HEK293 (cell line): ENCODE measurements at regions not wholly inside any gene's neighbourhood (a gene's known extent, or its start where the extent isn't known, plus 50 kb on each side); places are given as distances from the start of the nearest gene placed in this dataset.
A peak's percentile ranks its signal among the peaks of the same experiment; 100 is the strongest.

Source experiments
- CTCF ChIA-PET: fragments of 350-600 bp; formaldehyde crosslinking; extraction: SDS; loops from one replicate; lab custom pipeline; 2021; ENCODE audit warnings: antibody characterized with exemption; lab: Yijun Ruan, JAX
- POLR2A ChIA-PET: fragments of 300-600 bp; formaldehyde crosslinking; extraction: SDS; loops from one replicate; lab custom pipeline; 2020; ENCODE audit warnings: antibody characterized with exemption, inconsistent platforms; lab: Yijun Ruan, JAX
- H3K27ac ChIP-seq: fragments of 200-500 bp; sonication (Bioruptor generic); 2 replicates; pipeline ENCODE4 v1.5.1; 2014; ENCODE audit warnings: low read depth, low read length, control low read depth, inconsistent platforms; ENCODE audit errors: extremely low read depth
- H3K36me3 ChIP-seq, 2 experiments: fragments of 200-500 bp in 1 of 2; sonication (Bioruptor generic) in 1 of 2; 1 replicate in 1 of 2; 2 replicates in 1 of 2; pipeline ENCODE4 v1.5.1; 2014 to 2017; ENCODE audit warnings: inconsistent platforms in 2 of 2, low read length in 2 of 2; ENCODE audit not compliant: control insufficient read depth in 2 of 2, insufficient read depth in 1 of 2
- H3K4me1 ChIP-seq: fragments of 200-500 bp; sonication (Bioruptor generic); 2 replicates; pipeline ENCODE4 v1.5.1; 2014; ENCODE audit warnings: mild to moderate bottlenecking, low read length, inconsistent platforms; ENCODE audit not compliant: control insufficient read depth, insufficient read depth
- H3K4me3 ChIP-seq: 2 replicates; pipeline ENCODE4 v1.5.1; 2011; ENCODE audit warnings: low read depth, mild to moderate bottlenecking, control low read depth, low read length, moderate library complexity
- H3K9me3 ChIP-seq: fragments of 200-500 bp; sonication (Bioruptor generic); 2 replicates; pipeline ENCODE4 v1.5.1; 2014; ENCODE audit warnings: low read depth, low read length, inconsistent platforms; ENCODE audit not compliant: control insufficient read depth, insufficient read depth
- BCL11B ChIP-seq: fragments of 450-650 bp; formaldehyde crosslinking; IDR thresholded peaks from 2 replicates; pipeline ENCODE4 v1.5.1; 2016; ENCODE audit warnings: low read depth, missing biosample characterization, missing genetic modification characterization
- EGR2 ChIP-seq: fragments of 450-650 bp; formaldehyde crosslinking; IDR thresholded peaks from 2 replicates; pipeline ENCODE4 v1.5.1; 2016; ENCODE audit warnings: low read depth, missing biosample characterization, missing genetic modification characterization
- HOXC10 ChIP-seq: sonication (generic); formaldehyde crosslinking; IDR thresholded peaks from 2 replicates; pipeline ENCODE4 v1.8.1; 2023; ENCODE audit warnings: mild to moderate bottlenecking, missing genetic modification reagents
- KLF10 ChIP-seq: fragments of 450-650 bp; IDR thresholded peaks from 2 replicates; pipeline ENCODE4 v1.5.1; 2018; ENCODE audit warnings: missing biosample characterization, mild to moderate bottlenecking, missing genetic modification characterization
- MYNN ChIP-seq: fragments of 450-650 bp; formaldehyde crosslinking; IDR thresholded peaks from 2 replicates; pipeline ENCODE4 v1.5.1; 2016; ENCODE audit warnings: missing biosample characterization, missing genetic modification characterization, borderline replicate concordance
- PBX3 ChIP-seq: sonication (generic); formaldehyde crosslinking; IDR thresholded peaks from 2 replicates; pipeline ENCODE4 v1.8.1; 2022; ENCODE audit warnings: mild to moderate bottlenecking, moderate library complexity, missing genetic modification reagents
- ZNF202 ChIP-seq: fragments of 450-650 bp; formaldehyde crosslinking; IDR thresholded peaks from 2 replicates; pipeline ENCODE4 v1.5.1; 2016; ENCODE audit warnings: missing biosample characterization, missing genetic modification characterization, borderline replicate concordance
- ZNF274 ChIP-seq, 2 experiments: fragments of 200-500 bp in 1 of 2; fragments of 450-650 bp in 1 of 2; sonication (Bioruptor generic) in 1 of 2; formaldehyde crosslinking in 1 of 2; IDR thresholded peaks; 2 replicates each; pipeline versions ENCODE4 v1.5.1 to v1.6.1; 2014 to 2016; ENCODE audit warnings: borderline replicate concordance in 1 of 2, inconsistent platforms in 1 of 2, low read length in 1 of 2, missing biosample characterization in 1 of 2, missing genetic modification characterization in 1 of 2
- ZNF335 ChIP-seq: fragments of 450-650 bp; formaldehyde crosslinking; conservative IDR thresholded peaks from 2 replicates; pipeline ENCODE4 v1.5.1; 2016; ENCODE audit warnings: missing biosample characterization, missing genetic modification characterization
- ZNF341 ChIP-seq: fragments of 450-650 bp; formaldehyde crosslinking; IDR thresholded peaks from 2 replicates; pipeline ENCODE4; 2016; ENCODE audit warnings: low read depth, missing biosample characterization, missing genetic modification characterization
- ZNF398 ChIP-seq: fragments of 450-650 bp; formaldehyde crosslinking; IDR thresholded peaks from 2 replicates; pipeline ENCODE4 v1.5.1; 2017; ENCODE audit warnings: missing biosample characterization, missing genetic modification characterization
- ZNF529 ChIP-seq: fragments of 450-650 bp; formaldehyde crosslinking; IDR thresholded peaks from 2 replicates; pipeline ENCODE4 v1.5.1; 2017; ENCODE audit warnings: missing genetic modification characterization, missing biosample characterization; ENCODE audit not compliant: insufficient replicate concordance
- ZNF580 ChIP-seq: fragments of 450-650 bp; formaldehyde crosslinking; IDR thresholded peaks from 2 replicates; pipeline ENCODE4 v1.5.1; 2016; ENCODE audit warnings: missing biosample characterization, missing genetic modification characterization
- ZNF596 ChIP-seq: fragments of 450-650 bp; IDR thresholded peaks from 2 replicates; pipeline ENCODE4 v1.5.0; 2018; ENCODE audit warnings: missing biosample characterization, mild to moderate bottlenecking, missing genetic modification characterization, moderate library complexity
- ZNF600 ChIP-seq: fragments of 450-650 bp; formaldehyde crosslinking; IDR thresholded peaks from 2 replicates; pipeline ENCODE4 v1.5.1; 2016; ENCODE audit warnings: missing biosample characterization, missing genetic modification characterization
- ZNF626 ChIP-seq: fragments of 450-650 bp; sonication (Bioruptor Pico); formaldehyde crosslinking; IDR thresholded peaks from 2 replicates; pipeline ENCODE4 v1.5.1; 2018; ENCODE audit warnings: missing biosample characterization, missing genetic modification characterization, inconsistent platforms
- ZNF777 ChIP-seq: fragments of 450-650 bp; formaldehyde crosslinking; IDR thresholded peaks from 2 replicates; pipeline ENCODE4 v1.5.1; 2017; ENCODE audit warnings: missing biosample characterization, missing genetic modification characterization, borderline replicate concordance
- ZSCAN30 ChIP-seq: fragments of 450-650 bp; IDR thresholded peaks from 2 replicates; pipeline ENCODE4 v1.5.1; 2018; ENCODE audit warnings: missing biosample characterization, mild to moderate bottlenecking, missing genetic modification characterization, moderate library complexity
- ZXDB ChIP-seq: fragments of 450-650 bp; formaldehyde crosslinking; IDR thresholded peaks from 2 replicates; pipeline ENCODE4 v1.5.1; 2016; ENCODE audit warnings: missing biosample characterization, missing genetic modification characterization
- TF ChIP-seq, protein P1 (sequence below): fragments of 450-650 bp; formaldehyde crosslinking; IDR thresholded peaks from 2 replicates; pipeline ENCODE4 v1.5.1; 2016; ENCODE audit warnings: missing biosample characterization, missing genetic modification characterization
- TF ChIP-seq, protein P2 (sequence below): fragments of 450-650 bp; formaldehyde crosslinking; optimal IDR thresholded peaks from 2 replicates; pipeline ENCODE3; 2016; ENCODE audit warnings: missing biosample characterization, mild to moderate bottlenecking, missing genetic modification characterization

GRCh38 chr7:57867884-57868701 lies 418.1 kb downstream of the ZNF716 start:
- no peaks in the 10 kb centered on the region for H3K4me1 ChIP-seq
- ChIA-PET POLR2A (no interaction called here), CTCF (no interaction called here)
- TF ChIP-seq ZNF335 (tag by site-specific recombination) (peak; percentile 9; the same call in 1 of the 2 replicates), KLF10 (tag by site-specific recombination) (no peak), ZSCAN30 (tag by site-specific recombination) (no peak), EGR2 (tag by site-specific recombination) (no peak), PBX3 (CRISPR knock-in tag) (no peak), ZNF398 (tag by site-specific recombination) (no peak), MYNN (tag by site-specific recombination) (no peak), ZNF274 (IDR thresholded peaks at IDR 0.05; ENCODE audit: low read length) (no peak), ZNF274 (tag by site-specific recombination; IDR thresholded peaks at IDR 0.05; ENCODE audit: borderline replicate concordance) (no peak), ZNF202 (tag by site-specific recombination) (no peak), BCL11B (no peak), ZNF777 (tag by site-specific recombination) (peak; percentile 31; the same call in 1 of the 2 replicates), ZNF580 (no peak), ZNF341 (tag by site-specific recombination) (peak; percentile 40), ZNF596 (tag by site-specific recombination) (no peak), ZXDB (tag by site-specific recombination) (no peak), ZNF626 (tag by site-specific recombination) (no peak), HOXC10 (CRISPR knock-in tag) (no peak), ZNF600 (peak; percentile 76), ZNF529 (tag by site-specific recombination) (no peak)
- TF ChIP-seq, protein P1, sequence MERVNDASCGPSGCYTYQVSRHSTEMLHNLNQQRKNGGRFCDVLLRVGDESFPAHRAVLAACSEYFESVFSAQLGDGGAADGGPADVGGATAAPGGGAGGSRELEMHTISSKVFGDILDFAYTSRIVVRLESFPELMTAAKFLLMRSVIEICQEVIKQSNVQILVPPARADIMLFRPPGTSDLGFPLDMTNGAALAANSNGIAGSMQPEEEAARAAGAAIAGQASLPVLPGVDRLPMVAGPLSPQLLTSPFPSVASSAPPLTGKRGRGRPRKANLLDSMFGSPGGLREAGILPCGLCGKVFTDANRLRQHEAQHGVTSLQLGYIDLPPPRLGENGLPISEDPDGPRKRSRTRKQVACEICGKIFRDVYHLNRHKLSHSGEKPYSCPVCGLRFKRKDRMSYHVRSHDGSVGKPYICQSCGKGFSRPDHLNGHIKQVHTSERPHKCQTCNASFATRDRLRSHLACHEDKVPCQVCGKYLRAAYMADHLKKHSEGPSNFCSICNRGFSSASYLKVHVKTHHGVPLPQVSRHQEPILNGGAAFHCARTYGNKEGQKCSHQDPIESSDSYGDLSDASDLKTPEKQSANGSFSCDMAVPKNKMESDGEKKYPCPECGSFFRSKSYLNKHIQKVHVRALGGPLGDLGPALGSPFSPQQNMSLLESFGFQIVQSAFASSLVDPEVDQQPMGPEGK, result 0 out of 2 replicates have a peak, but pooled peaks have one; percentile 26
- TF ChIP-seq, protein P2, sequence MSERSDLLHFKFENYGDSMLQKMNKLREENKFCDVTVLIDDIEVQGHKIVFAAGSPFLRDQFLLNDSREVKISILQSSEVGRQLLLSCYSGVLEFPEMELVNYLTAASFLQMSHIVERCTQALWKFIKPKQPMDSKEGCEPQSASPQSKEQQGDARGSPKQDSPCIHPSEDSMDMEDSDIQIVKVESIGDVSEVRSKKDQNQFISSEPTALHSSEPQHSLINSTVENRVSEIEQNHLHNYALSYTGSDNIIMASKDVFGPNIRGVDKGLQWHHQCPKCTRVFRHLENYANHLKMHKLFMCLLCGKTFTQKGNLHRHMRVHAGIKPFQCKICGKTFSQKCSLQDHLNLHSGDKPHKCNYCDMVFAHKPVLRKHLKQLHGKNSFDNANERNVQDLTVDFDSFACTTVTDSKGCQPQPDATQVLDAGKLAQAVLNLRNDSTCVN (tag by site-specific recombination), result peak; percentile 15
- no peaks in the 10 kb centered on the region for H3K9me3 ChIP-seq
- peak overlapping the region; percentile 42 for H3K4me3 ChIP-seq
- no peaks in the 10 kb centered on the region for H3K36me3 ChIP-seq
- H3K27ac ChIP-seq, result no peak overlapping the region
